ENCODE measurements at regions not wholly inside any gene's neighbourhood (a gene's known extent, or its start where the extent isn't known, plus 50 kb on each side); places are given as distances from the start of the nearest gene placed in this dataset.

DNA sequence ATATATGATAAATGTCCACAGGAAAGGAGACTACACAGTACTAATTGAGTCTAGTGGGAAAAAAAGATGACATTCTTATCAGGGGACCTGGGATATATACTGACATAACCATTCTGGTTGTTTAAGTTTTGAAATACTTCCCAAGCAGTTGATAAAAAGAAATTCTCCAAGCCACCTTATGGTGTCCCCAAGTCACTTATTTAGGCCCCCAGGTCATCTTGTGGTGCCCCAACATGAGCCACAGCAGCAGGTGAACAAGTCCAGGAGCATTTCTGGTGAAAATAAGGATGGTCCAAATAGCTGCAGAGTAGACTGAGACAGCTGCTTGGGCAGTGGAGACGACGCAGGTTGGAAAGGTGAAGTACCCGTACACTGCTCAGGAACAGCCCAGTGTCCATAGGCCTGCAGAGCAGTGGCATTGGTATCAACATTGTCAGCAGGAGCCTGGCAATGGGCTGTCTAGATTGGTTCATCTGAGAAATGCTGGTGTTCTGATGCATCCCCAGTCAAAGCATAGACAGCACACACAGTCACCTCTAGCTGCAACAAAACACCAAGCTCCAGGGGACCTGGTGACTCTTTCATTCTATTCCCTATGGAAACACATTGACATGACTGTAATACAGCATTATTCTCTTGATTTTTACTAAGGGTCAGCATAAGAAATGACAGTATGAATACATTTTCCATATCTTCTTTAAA is 430.6 kb downstream of the NR2F1-AS1 start:
- H3K27me3 ChIP-seq = no peaks in the 10 kb centered on the region
- no peaks in the 10 kb centered on the region for H3K9me3 ChIP-seq
- 99 to 100% (median 100%) methylated on average over 3 of the region's 3 CpGs for WGBS, 3 donors
- TF ChIP-seq EP300 (IDR thresholded peaks at IDR 0.05) (no peak), POLR2A (IDR thresholded peaks at IDR 0.05) (no peak)
- TF ChIP-seq, protein P1, sequence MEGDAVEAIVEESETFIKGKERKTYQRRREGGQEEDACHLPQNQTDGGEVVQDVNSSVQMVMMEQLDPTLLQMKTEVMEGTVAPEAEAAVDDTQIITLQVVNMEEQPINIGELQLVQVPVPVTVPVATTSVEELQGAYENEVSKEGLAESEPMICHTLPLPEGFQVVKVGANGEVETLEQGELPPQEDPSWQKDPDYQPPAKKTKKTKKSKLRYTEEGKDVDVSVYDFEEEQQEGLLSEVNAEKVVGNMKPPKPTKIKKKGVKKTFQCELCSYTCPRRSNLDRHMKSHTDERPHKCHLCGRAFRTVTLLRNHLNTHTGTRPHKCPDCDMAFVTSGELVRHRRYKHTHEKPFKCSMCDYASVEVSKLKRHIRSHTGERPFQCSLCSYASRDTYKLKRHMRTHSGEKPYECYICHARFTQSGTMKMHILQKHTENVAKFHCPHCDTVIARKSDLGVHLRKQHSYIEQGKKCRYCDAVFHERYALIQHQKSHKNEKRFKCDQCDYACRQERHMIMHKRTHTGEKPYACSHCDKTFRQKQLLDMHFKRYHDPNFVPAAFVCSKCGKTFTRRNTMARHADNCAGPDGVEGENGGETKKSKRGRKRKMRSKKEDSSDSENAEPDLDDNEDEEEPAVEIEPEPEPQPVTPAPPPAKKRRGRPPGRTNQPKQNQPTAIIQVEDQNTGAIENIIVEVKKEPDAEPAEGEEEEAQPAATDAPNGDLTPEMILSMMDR (IDR thresholded peaks at IDR 0.05) = no peak
- H3K4me3 ChIP-seq = no peak overlapping the region
- peaks cover 4% of the 10 kb centered on the region for H3K4me1 ChIP-seq (ENCODE audit: insufficient read depth)
- no peak overlapping the region for H3K27ac ChIP-seq
- DNase-seq = no peak
- no peaks in the 10 kb centered on the region for H3K36me3 ChIP-seq
- intact Hi-C loops (cut with DNase I) = no loop called here

DNA sequence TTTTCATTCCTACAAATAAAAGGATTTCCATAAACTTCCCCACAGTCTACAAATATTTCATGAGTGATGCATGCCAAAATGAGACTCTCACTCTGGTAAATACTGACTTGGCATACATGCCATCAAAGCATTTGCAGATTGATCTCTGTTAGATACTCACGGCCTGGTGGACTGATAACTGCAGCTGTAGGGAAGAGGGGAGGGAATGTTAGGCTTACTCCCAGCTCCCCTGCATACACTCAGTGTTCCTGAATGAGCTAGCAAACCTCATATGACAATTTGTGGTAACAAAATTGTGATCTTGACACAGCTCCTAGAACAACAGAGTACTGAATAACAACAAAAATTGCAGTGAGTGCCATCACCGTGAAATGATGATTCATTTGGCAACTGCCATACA is 435.3 kb downstream of the NR2F1-AS1 start:
- Histone ChIP-seq H3K9me3 (peaks cover 0 to 4% of the 10 kb centered on the region in 2 donors), H3K27ac (no peak overlapping the region), H3K4me3 (no peak overlapping the region), H3K36me3 (no peaks in the 10 kb centered on the region), H3K27me3 (no peaks in the 10 kb centered on the region), H3K4me1 (ENCODE audit: insufficient read depth) (peaks cover 6% of the 10 kb centered on the region)
- TF ChIP-seq EP300 (IDR thresholded peaks at IDR 0.05) (no peak), POLR2A (IDR thresholded peaks at IDR 0.05) (no peak)
- TF ChIP-seq, protein P1 (IDR thresholded peaks at IDR 0.05) = no peak
- 76 to 82% (median 80%) methylated on average over 2 of the region's 2 CpGs for WGBS, 3 donors
- intact Hi-C loops (cut with DNase I) = no loop called here
- DNase-seq = no peak

DNA sequence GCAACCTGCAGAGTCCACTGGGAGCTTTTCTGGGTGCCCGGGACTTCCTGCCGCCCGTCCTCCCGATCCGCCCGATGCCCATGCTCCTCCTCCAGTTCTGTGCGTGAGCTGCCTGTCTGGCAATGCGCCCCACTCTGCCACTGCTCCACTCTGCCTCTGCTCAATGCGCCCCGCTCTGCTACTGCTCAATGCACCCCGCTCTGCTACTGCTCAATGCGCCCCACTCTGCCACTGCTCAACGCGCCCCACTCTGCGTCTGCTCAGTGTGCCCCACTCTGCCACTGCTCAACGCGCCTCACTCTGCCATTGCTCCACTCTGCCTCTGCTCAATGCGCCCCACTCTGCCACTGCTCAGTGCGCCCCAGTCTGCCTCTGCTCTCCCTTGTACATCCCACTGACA is 436.0 kb downstream of the NR2F1-AS1 start:
- intact Hi-C loops (cut with DNase I) = no loop called here
- Histone ChIP-seq H3K36me3 (no peaks in the 10 kb centered on the region), H3K4me1 (ENCODE audit: insufficient read depth) (peaks cover 2% of the 10 kb centered on the region), H3K27ac (no peak overlapping the region), H3K27me3 (no peaks in the 10 kb centered on the region), H3K4me3 (no peak overlapping the region), H3K9me3 (peaks cover 0 to 4% of the 10 kb centered on the region in 2 donors)
- no peak for DNase-seq
- TF ChIP-seq POLR2A (IDR thresholded peaks at IDR 0.05) (no peak), EP300 (IDR thresholded peaks at IDR 0.05) (no peak)
- TF ChIP-seq, protein P1 (IDR thresholded peaks at IDR 0.05) = no peak
- WGBS, 3 donors = 96 to 99% (median 98%) methylated on average over 19 of the region's 19 CpGs

DNA sequence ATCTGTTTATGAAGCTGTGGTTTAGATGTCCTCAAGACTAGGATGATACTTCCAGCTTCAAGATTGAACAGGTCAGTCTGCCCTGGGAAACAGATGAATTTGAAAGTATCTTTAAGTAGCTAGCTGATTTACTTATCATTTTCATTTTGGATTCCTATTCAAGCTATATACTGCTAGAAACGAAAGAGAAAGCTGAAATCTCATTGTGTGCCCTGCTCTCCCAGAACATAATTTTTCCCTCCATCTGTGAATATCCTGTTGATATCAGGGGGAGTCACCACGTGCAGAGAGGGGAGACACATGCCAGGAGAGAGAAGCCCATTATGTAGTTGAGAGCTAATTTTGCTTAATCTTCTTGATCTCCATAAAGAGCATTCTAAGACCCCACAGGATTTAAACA is 439.1 kb downstream of the NR2F1-AS1 start:
- Histone ChIP-seq H3K27me3 (no peaks in the 10 kb centered on the region), H3K4me3 (no peak overlapping the region), H3K4me1 (ENCODE audit: insufficient read depth) (peaks cover 2% of the 10 kb centered on the region), H3K9me3 (peaks cover 0 to 4% of the 10 kb centered on the region in 2 donors), H3K36me3 (no peaks in the 10 kb centered on the region), H3K27ac (peak overlapping the region in 1 of 2 donors; percentile 23)
- 3 to 14% (median 5%) methylated on average over 2 of the region's 2 CpGs for WGBS, 3 donors
- no peak for TF ChIP-seq EP300 (IDR thresholded peaks at IDR 0.05)
- TF ChIP-seq POLR2A (IDR thresholded peaks at IDR 0.05) = no peak
- TF ChIP-seq, protein P1 (IDR thresholded peaks at IDR 0.05) = no peak
- intact Hi-C loops (cut with DNase I) = no loop called here
- DNase-seq = no peak
